H9 (cell line): ENCODE measurements at regions not wholly inside any gene's neighbourhood (a gene's known extent, or its start where the extent isn't known, plus 50 kb on each side); places are given as distances from the start of the nearest gene placed in this dataset.

Source experiments
- DNase-seq: peaks from one replicate; pipeline ENCODE4 v3.0.0-alpha.2; 2017
- H2AFZ ChIP-seq: one replicate; pipeline ENCODE4 v1.6.1; 2013; ENCODE audit warnings: mild to moderate bottlenecking, low read length, control low read depth, moderate library complexity
- H2AK5ac ChIP-seq: 2 replicates; pipeline ENCODE4 v1.6.1; 2013; ENCODE audit warnings: low read length, control low read depth, mixed read lengths; ENCODE audit not compliant: insufficient read length
- H2BK120ac ChIP-seq: one replicate; pipeline ENCODE4 v1.6.1; 2013; ENCODE audit warnings: low read depth, mild to moderate bottlenecking, low read length, control low read depth, inconsistent platforms; ENCODE audit not compliant: poor library complexity, severe bottlenecking
- H2BK12ac ChIP-seq: 2 replicates; pipeline ENCODE4 v1.6.1; 2013; ENCODE audit warnings: low read length, control low read depth, mixed read lengths, low read depth; ENCODE audit not compliant: insufficient read length
- H2BK15ac ChIP-seq: 2 replicates; pipeline ENCODE4 v1.6.1; 2013; ENCODE audit warnings: low read depth, low read length, control low read depth
- H2BK20ac ChIP-seq: one replicate; pipeline ENCODE4 v1.6.1; 2013; ENCODE audit warnings: low read depth, mild to moderate bottlenecking, low read length, control low read depth, inconsistent platforms; ENCODE audit not compliant: poor library complexity, severe bottlenecking
- H2BK5ac ChIP-seq: 2 replicates; pipeline ENCODE4 v1.6.1; 2013; ENCODE audit warnings: low read length, control low read depth, mixed read lengths; ENCODE audit not compliant: insufficient read length
- H3K14ac ChIP-seq: 2 replicates; pipeline ENCODE4 v1.6.1; 2013; ENCODE audit warnings: low read length, control low read depth; ENCODE audit not compliant: insufficient read depth
- H3K18ac ChIP-seq: 2 replicates; pipeline ENCODE4 v1.6.1; 2013; ENCODE audit warnings: low read depth, mild to moderate bottlenecking, mixed read lengths, low read length, control low read depth; ENCODE audit not compliant: insufficient read length
- H3K23ac ChIP-seq: 2 replicates; pipeline ENCODE4 v1.6.1; 2013; ENCODE audit warnings: low read length, control low read depth, mixed read lengths, low read depth; ENCODE audit not compliant: insufficient read length
- H3K23me2 ChIP-seq: 2 replicates; pipeline ENCODE4 v1.6.1; 2013; ENCODE audit warnings: low read depth, mild to moderate bottlenecking, mixed read lengths, low read length, control low read depth; ENCODE audit not compliant: insufficient read length, poor library complexity, severe bottlenecking
- H3K27ac ChIP-seq: 2 replicates; pipeline ENCODE4 v1.5.1; 2013; ENCODE audit warnings: low read length, control low read depth, mixed read lengths, low read depth; ENCODE audit not compliant: insufficient read length
- H3K27me3 ChIP-seq: 2 replicates; pipeline ENCODE4 v1.6.1; 2013; ENCODE audit warnings: low read length, control low read depth, inconsistent platforms; ENCODE audit not compliant: insufficient read depth
- H3K4ac ChIP-seq: 2 replicates; pipeline ENCODE4 v1.6.1; 2013; ENCODE audit warnings: low read depth, mild to moderate bottlenecking, control low read depth, inconsistent platforms, low read length, moderate library complexity
- H3K4me1 ChIP-seq: 2 replicates; pipeline ENCODE4 v1.6.1; 2013; ENCODE audit warnings: low read length, control low read depth, inconsistent platforms; ENCODE audit not compliant: insufficient read depth
- H3K4me2 ChIP-seq: 2 replicates; pipeline ENCODE4 v1.6.1; 2013; ENCODE audit warnings: low read length, control low read depth, mixed read lengths; ENCODE audit not compliant: insufficient read length, insufficient read depth
- H3K56ac ChIP-seq: 2 replicates; pipeline ENCODE4 v1.6.1; 2013; ENCODE audit warnings: low read depth, mild to moderate bottlenecking, mixed read lengths, low read length, control low read depth; ENCODE audit not compliant: insufficient read length
- H3K79me1 ChIP-seq: 2 replicates; pipeline ENCODE4 v1.6.1; 2013; ENCODE audit warnings: low read depth, mild to moderate bottlenecking, moderate library complexity, low read length, control low read depth, inconsistent platforms; ENCODE audit not compliant: insufficient read depth, poor library complexity, severe bottlenecking
- H3K79me2 ChIP-seq: 2 replicates; pipeline ENCODE4 v1.6.1; 2013; ENCODE audit warnings: low read length, control low read depth, inconsistent platforms; ENCODE audit not compliant: insufficient read depth
- H3K9ac ChIP-seq: 2 replicates; pipeline ENCODE4 v1.6.1; 2013; ENCODE audit warnings: low read length, control low read depth, mixed read lengths; ENCODE audit not compliant: insufficient read length; ENCODE audit errors: extremely low read depth
- H3K9me3 ChIP-seq: one replicate; pipeline ENCODE4 v1.6.1; 2013; ENCODE audit warnings: low read depth, low read length, inconsistent platforms; ENCODE audit not compliant: control insufficient read depth
- H3T11ph ChIP-seq: one replicate; pipeline ENCODE4 v1.6.1; 2013; ENCODE audit warnings: mild to moderate bottlenecking, low read length, control low read depth, inconsistent platforms
- H4K20me1 ChIP-seq: one replicate; pipeline ENCODE4 v1.6.1; 2013; ENCODE audit not compliant: control insufficient read depth, insufficient read length, insufficient read depth
- H4K5ac ChIP-seq: 2 replicates; pipeline ENCODE4 v1.6.1; 2013; ENCODE audit warnings: low read depth, mild to moderate bottlenecking, mixed read lengths, low read length, control low read depth; ENCODE audit not compliant: insufficient read length
- H4K8ac ChIP-seq: replicated peaks from 2 replicates; pipeline ENCODE4 v1.6.1; 2013; ENCODE audit warnings: low read length, control low read depth, mixed read lengths, low read depth; ENCODE audit not compliant: insufficient read length
- H4K91ac ChIP-seq: 2 replicates; pipeline ENCODE4 v1.6.1; 2013; ENCODE audit warnings: low read depth, mild to moderate bottlenecking, moderate library complexity, mixed read lengths, low read length, control low read depth; ENCODE audit not compliant: insufficient read length
- H3K27ac Mint-ChIP-seq, 3 experiments: 2 replicates in 2 of 3; 3 replicates in 1 of 3; pipeline ENCODE4 v1.8.0; 2020 to 2021; ENCODE audit warnings: mixed read lengths in 3 of 3, mild to moderate bottlenecking in 1 of 3, moderate library complexity in 1 of 3
- H3K27me3 Mint-ChIP-seq: 2 replicates; pipeline ENCODE4 v1.8.0; 2021; ENCODE audit warnings: low read depth, mild to moderate bottlenecking, moderate library complexity, mixed read lengths
- H3K36me3 Mint-ChIP-seq, 3 experiments: 2 replicates in 2 of 3; 3 replicates in 1 of 3; pipeline ENCODE4 v1.8.0; 2020 to 2021; ENCODE audit warnings: low read depth in 3 of 3, mixed read lengths in 3 of 3; ENCODE audit not compliant: insufficient read depth in 1 of 3
- H3K4me1 Mint-ChIP-seq, 2 experiments: 2 replicates each; pipeline ENCODE4 v1.8.0; 2020; ENCODE audit warnings: mixed read lengths in 2 of 2
- H3K4me3 Mint-ChIP-seq, 2 experiments: 2 replicates in 1 of 2; 3 replicates in 1 of 2; pipeline ENCODE4 v1.8.0; 2020 to 2021; ENCODE audit warnings: mild to moderate bottlenecking in 2 of 2, mixed read lengths in 2 of 2, moderate library complexity in 1 of 2
- H3K9me3 Mint-ChIP-seq, 2 experiments: 2 replicates in 1 of 2; 3 replicates in 1 of 2; pipeline ENCODE4 v1.8.0; 2020; ENCODE audit warnings: mild to moderate bottlenecking in 2 of 2, mixed read lengths in 2 of 2, moderate library complexity in 1 of 2
- CTCF ChIP-seq: fragments of 200-600 bp; sonication (generic); conservative IDR thresholded peaks from 3 replicates; pipeline ENCODE4 v1.8.0; 2021; ENCODE audit warnings: antibody characterized with exemption, mild to moderate bottlenecking
- WGBS: extraction: QIAGEN DNeasy Blood & Tissue Kit; methylation state at CpG from one replicate; pipeline ENCODE4 v1.1.7; 2013; ENCODE audit warnings: missing lambda C conversion rate, low lambda C conversion rate, mixed read lengths; ENCODE audit not compliant: insufficient read length; ENCODE audit errors: extremely low coverage; 5-methylcytosine and 5-hydroxymethylcytosine counted together

DNA sequence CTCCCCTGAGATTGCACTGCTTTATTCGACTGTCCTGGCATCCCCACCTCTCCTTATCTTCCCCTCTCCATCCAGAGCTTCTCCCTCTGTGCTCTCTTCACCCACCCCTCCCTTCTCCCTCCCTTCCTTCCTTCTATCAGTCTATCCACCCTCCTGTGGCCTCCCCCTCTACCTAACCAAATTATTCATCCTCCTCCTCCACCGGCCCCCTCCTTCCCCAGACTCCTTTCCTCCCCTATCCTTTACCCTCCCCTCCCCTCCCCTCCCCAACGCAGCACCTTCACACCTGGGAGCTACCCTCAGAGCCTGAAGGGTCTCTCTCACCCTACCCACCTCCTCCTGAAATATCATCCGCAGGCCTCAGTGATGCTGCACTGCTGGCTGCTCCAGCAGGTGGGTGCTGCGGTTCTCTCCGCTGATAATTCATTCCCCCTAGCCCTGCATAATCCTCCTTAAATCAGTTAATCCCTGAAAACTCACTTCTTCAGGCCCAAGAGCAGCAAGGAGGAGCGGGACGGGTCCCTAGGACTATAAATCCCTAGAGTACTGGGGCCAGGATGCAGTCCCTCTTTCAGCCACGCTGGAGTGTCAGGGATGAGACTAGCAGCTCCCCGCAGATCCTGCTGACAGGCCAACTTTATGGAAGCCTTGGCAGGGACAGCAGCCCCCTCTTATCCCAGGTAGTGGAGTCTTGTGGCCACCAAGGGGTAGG lies 97.8 kb downstream of the PCDH1 start:
- H3K79me1 ChIP-seq: no peaks in the 10 kb centered on the region
- no peak overlapping the region for H2BK120ac ChIP-seq
- no peak overlapping the region for H3K27ac ChIP-seq
- H3K4me1 ChIP-seq: peaks cover 1% of the 10 kb centered on the region; the same call in 1 of the 2 replicates
- no peak overlapping the region for H3K56ac ChIP-seq
- H4K91ac ChIP-seq: no peak overlapping the region
- Mint-ChIP-seq H3K9me3 (no peaks in the 10 kb centered on the region; a peak in 1 of 5 replicates), H3K36me3 (peaks cover 0 to 4% (median 1%) of the 10 kb centered on the region in 3 experiments; a peak in 1 of 7 replicates), H3K4me3 (no peak overlapping the region; a peak in 1 of 5 replicates), H3K27ac (no peak overlapping the region; a peak in 2 of 7 replicates), H3K4me1 (peaks cover 39 to 50% of the 10 kb centered on the region in 2 experiments), H3K27me3 (peaks cover 4% of the 10 kb centered on the region)
- no peak overlapping the region for H3K4me2 ChIP-seq
- no peak overlapping the region; the same call in 1 of the 2 replicates for H3K14ac ChIP-seq
- no peaks in the 10 kb centered on the region for H3K9me3 ChIP-seq
- no peak overlapping the region for H2BK20ac ChIP-seq
- no peaks in the 10 kb centered on the region for H3K27me3 ChIP-seq
- no peak overlapping the region for H2AFZ ChIP-seq
- no peak overlapping the region for H3T11ph ChIP-seq
- no peaks in the 10 kb centered on the region for H4K20me1 ChIP-seq
- H4K5ac ChIP-seq: no peak overlapping the region
- no peak overlapping the region for H2BK12ac ChIP-seq
- no peak overlapping the region for H2AK5ac ChIP-seq
- no peaks in the 10 kb centered on the region for H3K23me2 ChIP-seq
- no peak overlapping the region for H3K23ac ChIP-seq
- H3K18ac ChIP-seq: no peak overlapping the region
- H3K4ac ChIP-seq: no peak overlapping the region
- no peak overlapping the region for H4K8ac ChIP-seq
- H2BK15ac ChIP-seq: no peak overlapping the region
- DNase-seq: peak; percentile 45
- 100% methylated on average over 1 of the region's 10 CpGs for WGBS
- no peak overlapping the region for H2BK5ac ChIP-seq
- H3K79me2 ChIP-seq: no peaks in the 10 kb centered on the region
- TF ChIP-seq CTCF: peak; percentile 27; the same call in 1 of the 3 replicates
- no peak overlapping the region for H3K9ac ChIP-seq
